GM19397 (cell line): ENCODE measurements at regions not wholly inside any gene's neighbourhood (a gene's known extent, or its start where the extent isn't known, plus 50 kb on each side); places are given as distances from the start of the nearest gene placed in this dataset.
"Not testable (repeated sequence)": the region's sequence is repeated elsewhere in the genome, so short reads cannot be mapped to it uniquely, and the experiment has no call there.

Experiments
- ATAC-seq: cut with Tn5 transposase; IDR thresholded peaks from one replicate; pipeline ENCODE4 v1.9.1; 2021; ENCODE audit warnings: mild to moderate bottlenecking, moderate library complexity; ENCODE audit not compliant: unreplicated experiment

DNA sequence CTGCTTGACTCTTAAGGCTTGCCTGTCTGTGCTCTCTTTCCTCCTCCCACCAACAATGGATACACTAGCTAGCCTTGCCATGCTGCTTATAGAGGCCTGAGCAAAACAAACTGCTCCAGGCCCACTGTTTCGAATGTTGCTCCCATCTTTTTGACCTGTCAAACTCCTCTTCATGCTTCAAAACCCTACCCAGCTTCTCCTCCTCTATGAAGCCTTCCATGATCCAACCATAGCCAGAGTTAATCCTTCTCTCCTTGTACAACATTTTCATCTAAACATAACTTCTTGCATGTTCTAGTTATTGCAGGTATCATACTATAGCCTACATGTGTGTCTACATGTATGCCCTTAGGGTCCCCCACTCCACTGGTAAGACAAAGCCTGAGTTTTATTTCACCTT lies 426.7 kb upstream of the MGMT start:
- no peak for ATAC-seq

DNA sequence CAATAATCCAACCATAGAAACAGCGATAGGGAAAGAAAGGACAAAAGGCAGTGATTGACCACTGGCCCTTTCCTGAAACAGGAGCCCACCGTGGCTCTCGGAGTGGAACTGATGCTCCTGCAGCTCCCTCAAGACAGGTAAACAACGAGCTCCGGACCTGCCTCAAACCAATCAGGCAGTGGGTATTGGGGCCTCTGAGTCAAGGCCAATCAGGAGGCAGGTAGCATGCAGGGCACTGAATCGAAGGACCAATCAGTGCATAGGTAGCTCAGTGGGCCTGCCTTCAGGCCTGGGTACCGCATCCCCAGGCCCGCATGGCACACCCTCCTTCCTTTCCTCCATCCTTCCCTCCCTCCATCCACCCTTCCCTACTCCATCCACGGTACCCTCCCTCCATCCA lies 425.1 kb upstream of the MGMT start:
- no peak for ATAC-seq

DNA sequence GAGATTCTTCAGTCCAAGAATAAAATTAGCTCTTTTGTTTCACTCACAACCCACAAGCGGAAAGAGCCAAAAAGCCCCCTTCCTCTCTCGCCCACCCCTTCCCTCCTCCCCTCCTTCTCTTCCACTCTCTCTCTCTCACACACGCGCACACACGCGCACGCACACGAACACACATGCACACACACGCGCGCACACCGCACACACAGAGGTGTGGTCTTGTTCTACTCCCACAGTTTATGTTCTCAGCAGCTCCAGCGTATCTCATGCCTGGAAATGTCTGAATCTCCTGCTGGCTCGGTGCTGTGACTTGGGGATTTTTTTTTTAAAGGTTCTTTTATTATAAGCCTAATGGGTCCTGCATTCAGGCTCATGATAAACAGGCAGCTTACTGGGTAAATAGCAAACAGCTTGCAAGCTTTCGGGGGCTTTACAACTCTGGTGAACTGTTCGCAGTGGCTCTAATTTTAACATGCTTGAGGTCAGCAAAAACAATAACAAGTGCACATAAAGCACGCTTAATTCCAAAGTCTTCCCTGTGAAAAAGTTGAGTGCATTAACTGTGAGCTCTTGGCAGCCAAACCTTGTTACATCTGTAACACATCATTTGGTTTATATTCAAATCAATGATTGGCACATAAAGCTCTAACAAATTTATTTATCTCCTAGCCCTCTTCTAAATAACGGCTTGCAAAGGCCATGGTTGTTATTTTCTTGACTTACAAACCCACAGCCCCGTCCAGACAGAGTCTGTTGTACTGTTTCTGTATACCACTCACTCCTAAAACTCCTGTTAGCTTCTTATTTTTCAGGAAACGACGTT lies 424.1 kb upstream of the MGMT start:
- no peak for ATAC-seq

DNA sequence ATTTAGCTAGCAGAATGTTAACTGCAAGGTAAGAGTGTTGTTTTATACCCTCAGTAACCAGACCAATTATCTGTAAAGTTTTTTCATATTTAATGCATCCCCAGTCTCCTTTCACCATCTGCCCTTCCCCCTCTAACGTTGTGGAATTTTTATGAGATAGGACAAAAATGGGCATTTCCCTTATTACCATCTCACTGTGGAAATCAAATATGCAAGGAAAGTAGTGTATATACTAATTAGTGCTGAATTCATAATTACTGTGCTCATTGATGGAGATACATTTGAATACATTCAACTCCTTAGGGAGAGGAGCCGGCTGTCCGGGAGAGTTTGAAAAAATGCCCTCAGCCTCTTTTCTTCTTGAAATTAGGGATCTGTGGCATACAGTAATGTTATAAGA lies 423.4 kb upstream of the MGMT start:
- no peak for ATAC-seq

DNA sequence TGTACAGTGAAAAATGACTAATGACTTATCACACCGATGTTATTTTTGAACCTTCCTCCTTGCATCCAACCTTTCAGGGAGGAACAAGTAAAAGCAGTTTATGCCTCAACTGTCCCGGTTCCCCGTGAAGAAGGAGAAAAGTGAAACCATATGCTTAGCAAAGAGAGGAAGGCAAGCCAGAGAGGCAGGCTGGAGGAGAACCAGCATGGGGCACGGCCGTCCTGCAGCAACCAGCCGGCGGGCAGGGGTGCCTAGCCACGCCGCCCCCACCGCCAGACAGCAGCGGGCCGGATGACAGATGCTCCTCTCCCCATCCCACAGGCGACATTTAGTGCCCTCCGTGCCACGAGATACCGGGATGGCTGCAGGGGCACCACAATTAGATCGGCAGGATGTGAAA lies 421.4 kb upstream of the MGMT start:
- no peak for ATAC-seq

DNA sequence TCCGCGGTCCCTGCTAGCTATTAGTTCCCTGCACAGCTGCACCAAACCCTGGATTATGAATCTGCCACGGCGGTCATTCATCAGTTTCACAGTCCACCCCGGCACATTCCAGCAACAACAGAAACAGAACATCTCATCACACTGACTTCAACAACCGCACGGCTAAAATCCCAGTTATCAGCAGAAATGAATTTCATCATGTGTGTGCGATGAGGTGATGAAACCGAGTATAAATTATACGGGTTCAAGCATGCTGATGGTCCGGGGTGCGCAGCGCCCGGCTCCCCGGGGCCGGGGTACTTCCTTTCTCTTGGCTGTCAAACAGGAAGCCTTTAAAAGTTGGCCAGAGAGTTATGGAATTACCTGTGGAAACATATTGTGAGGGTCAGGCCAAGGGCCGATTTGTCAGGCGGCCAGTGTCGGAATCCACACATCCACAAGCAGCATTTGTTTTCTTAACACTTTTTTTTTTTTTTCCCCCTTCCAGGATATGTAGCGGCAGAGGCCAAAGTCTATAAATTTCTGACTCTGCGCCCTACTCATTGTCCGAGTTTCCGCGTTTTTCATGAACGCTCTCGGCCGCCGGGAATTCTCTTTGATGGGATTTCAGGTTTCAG lies 420.9 kb upstream of the MGMT start:
- no peak for ATAC-seq

DNA sequence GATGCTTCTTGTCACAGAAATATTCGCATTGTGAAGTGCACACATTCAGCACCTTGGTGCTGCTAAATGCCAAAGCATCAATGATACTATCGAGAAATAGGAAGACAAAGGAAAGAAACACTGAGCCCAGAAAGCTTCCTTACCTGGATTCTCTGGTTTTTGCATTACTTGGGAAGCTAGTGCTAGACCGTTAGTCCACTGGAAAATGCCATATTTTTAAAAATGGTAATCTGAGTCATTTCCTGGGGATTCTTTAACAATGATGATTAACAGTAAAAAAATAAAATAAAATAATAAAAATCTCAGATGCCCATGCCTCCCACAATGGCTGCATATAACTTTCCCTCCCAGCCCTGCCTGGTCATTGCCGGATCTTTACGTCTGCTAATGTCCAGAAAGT lies 420.1 kb upstream of the MGMT start:
- ATAC-seq: no peak

DNA sequence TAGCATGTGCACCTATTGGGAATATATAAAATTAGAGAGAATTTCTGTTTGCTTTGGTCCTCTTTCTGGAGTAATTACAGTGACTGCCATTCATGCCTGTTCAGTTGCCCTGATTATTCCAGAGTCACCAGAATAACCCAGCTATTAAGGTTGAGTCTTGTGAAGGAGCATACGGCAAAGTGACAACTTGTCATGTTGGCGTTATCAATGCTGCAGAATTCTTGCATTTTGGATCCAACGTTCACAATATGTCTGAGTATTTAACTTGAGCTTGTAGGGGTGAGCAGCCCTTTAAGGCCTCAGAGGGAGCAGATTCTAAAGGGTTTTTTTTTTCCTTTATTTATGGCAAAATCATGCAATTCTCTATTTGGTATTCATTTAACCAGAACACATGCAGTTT lies 419.4 kb upstream of the MGMT start:
- ATAC-seq: no peak

DNA sequence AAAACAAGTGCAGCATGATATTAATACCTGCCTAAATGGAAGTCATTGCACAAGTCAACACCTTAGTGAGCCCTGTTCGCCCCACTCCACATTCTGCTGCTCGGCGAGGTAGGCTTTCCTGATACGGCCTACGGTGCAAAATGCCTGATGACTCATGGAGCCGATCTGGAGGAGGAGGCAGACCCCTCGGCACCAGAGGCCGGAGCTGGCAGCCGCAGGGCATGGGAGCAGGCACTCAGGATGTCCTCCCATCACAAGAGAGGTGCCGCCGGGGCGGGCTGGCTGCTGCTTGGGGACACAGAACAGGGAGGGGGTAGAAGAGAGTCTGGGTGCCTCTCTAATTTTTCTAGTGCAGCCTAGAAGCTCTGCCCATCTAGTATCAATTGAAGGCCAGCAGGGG lies 418.5 kb upstream of the MGMT start:
- no peak for ATAC-seq

DNA sequence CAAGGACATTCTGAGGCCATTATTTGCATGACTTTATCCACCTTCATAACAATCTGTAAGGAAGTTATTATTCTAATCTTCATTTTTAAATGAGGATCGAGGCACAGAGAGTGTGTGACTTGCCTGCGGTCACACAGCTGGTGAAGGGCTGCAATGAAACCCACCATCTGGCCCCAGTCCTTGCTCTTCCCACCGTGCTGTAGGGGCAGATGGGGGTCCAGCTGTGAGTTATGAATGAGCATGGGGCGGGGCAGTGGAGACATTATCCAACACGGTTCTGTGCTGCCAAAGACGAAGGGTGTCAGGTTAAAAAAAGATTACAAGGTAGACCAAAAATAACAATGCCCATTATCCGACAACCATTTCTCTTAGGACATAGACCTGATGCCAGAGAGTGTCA lies 417.5 kb upstream of the MGMT start:
- ATAC-seq: no peak

DNA sequence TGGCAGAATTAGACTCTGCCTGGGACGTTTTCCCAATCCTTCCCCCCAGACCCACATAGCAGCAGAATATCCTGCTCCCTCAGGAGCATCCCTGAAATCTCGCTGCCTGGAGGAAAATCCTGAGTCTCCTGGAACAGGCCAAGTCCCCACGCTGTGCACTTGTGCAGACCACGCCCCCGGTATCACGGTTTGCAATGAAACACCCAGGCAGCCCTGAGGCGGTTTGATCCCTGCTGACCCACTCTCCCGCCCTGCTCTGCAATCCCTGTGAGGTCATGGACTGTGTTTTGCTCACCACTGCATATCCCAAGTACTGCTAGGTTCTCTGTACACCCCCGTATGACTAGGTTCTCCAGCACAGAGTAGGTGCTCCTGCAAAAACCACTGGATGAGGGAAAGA lies 411.8 kb upstream of the MGMT start:
- ATAC-seq: no peak

DNA sequence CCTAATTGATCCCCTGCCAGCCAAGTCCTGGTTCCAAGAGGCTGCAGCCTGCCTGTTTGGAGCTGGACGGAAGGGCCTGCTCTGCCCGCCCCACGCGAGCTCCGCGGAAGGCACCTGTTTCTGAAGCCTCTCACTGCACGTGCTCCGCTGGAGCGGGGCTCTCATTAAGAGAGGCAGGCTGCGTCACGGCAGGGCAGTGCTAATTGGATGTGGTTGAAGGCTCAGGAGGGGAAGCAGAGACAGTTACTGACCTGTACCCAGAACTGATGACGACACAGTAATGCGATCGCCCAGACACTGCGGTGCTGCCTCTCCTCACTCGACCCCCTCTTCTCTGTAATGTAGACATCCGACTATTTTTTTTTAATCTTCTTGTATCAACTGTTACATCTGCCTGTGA lies 411.1 kb upstream of the MGMT start:
- ATAC-seq: no peak

DNA sequence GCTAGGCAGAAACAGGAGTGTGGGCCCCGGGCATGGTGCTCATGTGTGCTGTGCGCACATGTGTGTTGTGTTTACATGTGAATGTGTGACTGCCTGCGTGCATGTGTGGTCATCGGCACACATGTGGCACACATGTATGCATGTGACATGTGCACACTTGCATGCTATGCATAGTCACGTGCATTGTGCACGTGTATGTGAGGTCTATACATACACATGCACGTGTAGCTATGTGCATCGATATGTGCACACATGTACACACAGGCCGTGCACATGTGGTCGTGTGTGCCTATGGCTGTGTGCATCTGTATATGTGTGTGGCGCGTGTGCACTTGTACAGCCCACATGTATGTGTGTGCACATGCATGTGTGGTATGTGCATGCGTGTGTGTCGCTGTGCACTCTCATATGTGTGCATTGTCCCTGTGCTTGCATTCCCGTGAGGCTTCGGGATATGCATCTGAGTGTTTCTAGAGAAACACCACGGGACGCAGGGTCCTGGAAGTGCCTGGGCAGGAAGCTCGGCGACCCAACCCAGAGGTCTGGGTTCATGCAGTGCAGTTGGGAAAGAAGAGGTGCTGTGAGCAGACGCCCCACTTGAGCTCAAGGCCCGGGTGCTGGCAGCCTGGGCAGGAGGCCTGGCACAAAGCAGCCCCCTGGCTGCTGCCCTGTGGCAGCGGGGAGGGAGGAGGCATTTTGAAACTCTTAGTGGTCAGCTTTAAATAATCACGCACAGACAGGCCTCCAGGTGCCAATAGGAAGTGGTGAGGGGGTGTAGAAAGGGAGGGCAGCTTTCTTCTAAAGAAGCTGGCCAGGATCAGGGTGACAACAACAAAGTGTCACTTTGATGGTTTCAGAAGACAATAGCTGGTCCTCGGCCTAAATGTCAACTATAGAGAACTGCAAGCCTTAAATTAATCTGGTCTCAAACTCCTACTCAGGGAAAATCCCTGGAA lies 410.0 kb upstream of the MGMT start:
- ATAC-seq: peak; percentile 33

DNA sequence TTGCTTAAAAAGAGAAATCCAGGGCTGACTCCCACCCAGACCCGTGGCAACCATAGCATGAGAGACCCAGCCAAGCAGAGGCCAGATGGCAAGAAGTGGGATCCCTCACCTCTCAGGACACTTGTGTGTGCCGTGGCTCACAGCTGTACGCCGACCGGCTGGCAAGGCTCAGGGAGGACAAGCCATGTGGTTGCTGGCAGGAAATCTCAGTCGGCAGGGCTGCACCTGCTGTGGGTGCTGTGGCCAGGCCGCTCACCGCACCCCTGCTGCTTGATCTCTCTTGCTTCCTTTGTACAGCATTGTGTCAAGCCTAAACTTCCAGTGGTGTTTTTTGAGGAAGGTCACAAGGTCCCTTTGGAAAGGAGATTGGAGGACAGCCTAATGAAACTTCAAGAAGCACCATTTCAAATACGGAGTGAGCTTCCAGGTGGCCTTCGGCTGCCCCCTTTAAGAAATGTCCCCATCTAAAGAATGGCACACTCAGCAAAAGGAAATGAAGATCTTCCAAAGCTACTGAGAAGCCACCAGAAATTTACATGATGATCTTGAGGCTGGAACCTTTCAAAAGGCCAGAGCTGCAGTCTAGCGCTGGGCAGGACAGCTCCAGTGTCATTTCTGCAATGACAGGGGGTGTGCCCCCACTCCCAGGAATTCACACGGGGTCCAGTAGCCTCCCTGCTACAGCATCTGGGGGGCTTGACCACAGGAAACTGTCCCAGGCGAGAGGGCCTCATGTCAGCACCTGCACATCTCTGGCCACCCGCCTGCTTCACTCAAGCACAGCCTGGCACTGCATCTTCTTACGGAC lies 409.0 kb upstream of the MGMT start:
- ATAC-seq: peak; percentile 91

DNA sequence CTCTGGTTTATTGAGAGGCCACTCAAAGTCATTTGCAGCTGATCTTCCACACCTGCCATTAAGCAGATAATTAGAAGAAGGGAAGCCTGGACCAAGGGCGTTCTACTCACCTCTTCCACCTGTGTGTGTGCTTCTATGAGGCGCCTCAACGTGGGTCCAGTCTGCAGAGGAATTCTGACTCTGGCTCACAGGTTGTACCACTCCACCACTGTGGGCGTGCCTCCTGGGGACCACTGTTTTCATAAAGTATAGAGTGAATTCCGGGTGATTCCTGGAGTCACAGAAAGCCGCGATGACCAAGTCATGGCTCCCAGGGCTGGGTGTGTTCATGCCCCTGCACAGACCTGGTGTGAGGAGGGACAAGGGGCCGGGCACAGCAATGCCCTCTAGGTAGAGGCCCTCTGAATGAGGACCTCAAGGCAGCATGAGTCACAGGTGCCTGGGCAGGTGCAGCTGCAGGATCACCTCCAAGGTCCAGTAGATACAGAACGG lies 408.3 kb upstream of the MGMT start:
- ATAC-seq: no peak

DNA sequence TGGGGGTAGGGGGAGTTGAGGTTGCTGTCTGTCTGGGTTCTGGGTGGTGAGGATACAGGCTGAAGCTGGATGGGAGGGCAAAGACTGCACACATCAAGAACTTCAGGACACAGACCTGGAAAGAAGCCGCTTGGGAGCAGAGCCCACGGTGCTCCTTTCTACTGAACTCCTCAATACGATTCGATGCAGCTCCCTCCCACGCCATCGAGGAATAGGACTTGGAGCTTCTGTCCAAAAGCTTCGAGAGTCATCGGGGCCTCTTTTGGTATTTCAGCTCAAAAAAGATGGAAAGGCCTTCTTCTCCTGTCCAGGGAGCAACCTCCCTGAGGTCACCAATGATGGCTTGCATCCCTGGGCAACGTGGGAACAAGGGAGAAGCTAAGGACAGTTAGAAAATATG lies 407.1 kb upstream of the MGMT start:
- no peak for ATAC-seq

DNA sequence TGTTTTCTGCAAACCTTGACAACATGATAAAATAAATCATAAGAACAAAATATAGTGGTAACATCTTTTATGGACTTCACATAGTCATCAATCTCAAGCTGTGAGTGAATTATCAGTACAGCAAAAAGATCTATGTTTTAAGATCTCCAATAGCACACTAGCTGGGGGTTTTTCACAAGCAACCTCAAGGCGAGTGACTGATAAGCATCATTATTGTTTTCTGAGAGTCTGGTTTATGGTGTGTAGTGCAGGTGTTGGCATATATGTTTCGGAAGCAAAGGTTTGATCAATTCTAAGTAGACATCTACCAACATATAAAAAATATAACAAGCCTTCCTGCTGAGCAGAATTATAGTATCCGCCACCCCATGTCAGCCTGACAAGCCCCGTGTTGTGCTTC lies 403.8 kb upstream of the MGMT start:
- no peak for ATAC-seq

DNA sequence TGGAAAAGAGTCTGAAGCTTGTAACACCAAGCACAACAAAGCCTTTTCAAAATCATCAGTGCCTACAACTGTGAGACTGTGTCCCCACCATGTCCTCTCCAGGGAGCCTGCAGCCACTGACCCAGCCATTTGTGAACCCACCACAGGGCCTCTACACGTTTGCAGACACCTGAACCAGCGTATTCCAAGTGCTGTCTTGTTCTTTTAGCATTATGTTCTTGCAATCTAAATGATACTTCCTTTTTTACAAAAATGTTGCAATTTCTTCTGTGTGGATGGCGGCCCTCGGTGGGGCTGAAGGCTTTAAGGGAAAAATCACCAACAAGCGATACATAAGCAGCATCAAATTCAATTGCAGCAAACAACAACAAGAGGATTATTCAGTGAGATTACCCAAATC lies 403.2 kb upstream of the MGMT start:
- no peak for ATAC-seq

DNA sequence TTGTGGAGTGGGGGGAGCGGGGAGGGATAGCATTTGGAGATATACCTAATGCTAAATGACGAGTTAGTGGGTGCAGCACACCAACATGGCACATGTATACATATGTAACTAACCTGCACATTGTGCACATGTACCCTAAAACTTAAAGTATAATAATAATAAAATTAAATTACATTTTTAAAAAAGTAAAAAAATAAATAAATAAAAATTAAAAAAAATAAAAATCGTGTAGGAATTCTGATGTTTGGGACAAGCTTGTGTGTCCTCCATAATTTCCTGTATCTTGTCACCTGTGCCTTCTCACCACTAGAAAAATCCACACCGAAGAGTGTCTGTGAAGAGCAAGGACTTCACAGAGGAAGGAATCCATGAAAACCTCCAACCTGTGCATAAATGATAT lies 400.5 kb upstream of the MGMT start:
- ATAC-seq: not testable (repeated sequence)

DNA sequence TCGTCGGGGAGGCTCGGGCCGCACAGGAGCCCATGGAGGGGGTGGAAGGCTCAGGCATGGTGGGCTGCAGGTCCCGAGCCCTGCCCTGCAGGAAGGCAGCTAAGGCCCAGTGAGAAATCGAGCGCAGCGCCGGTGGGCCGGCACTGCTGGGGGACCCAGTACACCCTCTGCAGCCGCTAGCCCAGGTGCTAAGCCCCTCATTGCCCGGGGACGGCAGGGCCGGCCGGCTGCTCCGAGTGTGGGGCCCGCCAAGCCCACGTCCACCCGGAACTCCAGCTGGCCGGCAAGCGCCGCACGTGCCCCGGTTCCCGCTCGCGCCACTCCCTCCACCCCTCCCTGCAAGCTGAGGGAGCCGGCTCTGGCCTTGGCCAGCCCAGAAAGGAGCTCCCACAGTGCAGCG lies 395.6 kb upstream of the MGMT start:
- ATAC-seq: not testable (repeated sequence)

DNA sequence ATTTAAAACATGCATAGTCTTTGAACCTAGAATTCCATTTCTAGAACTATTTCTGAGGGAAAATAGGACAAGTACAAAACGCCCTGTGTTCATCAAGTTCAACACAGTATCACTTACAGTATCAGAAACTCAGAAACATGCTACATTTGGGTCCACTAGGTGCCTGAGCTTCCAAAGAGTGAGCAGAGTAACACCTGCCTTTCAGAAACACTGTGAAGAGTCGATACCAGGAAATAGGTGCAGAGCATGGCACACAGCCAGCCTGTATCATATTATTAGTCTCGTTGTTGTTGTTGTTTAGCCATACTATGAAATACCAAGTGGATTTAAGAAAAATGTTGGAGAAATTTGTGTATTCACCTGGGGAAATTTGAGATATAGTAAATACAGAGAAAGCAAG lies 392.1 kb upstream of the MGMT start:
- ATAC-seq: no peak
